Fibroblast of lung (primary cell): ENCODE measurements at regions not wholly inside any gene's neighbourhood (a gene's known extent, or its start where the extent isn't known, plus 50 kb on each side); places are given as distances from the start of the nearest gene placed in this dataset.
"Not testable (repeated sequence)": the region's sequence is repeated elsewhere in the genome, so short reads cannot be mapped to it uniquely, and the experiment has no call there.

Experiments used
- DNase-seq, 2 donors: peaks; one replicate each; pipeline versions ENCODE4 v3.0.0 to v3.0.0-alpha.2; 2010; ENCODE audit warnings: low read depth in 2 of 2
- H2AFZ ChIP-seq: 2 replicates; pipeline ENCODE4 v1.5.1; 2012; ENCODE audit warnings: low read length, control low read depth, inconsistent platforms
- H3K27ac ChIP-seq: 2 replicates; pipeline ENCODE4 v1.5.1; 2011; ENCODE audit warnings: low read length, control low read depth; ENCODE audit not compliant: insufficient read depth
- H3K27me3 ChIP-seq: 2 replicates; pipeline ENCODE4 v1.5.1; 2011; ENCODE audit warnings: mild to moderate bottlenecking, low read length; ENCODE audit not compliant: control insufficient read depth, insufficient read depth
- H3K36me3 ChIP-seq: 2 replicates; pipeline ENCODE4 v1.5.1; 2011; ENCODE audit warnings: low read length; ENCODE audit not compliant: control insufficient read depth, insufficient read depth
- H3K4me1 ChIP-seq: 2 replicates; pipeline ENCODE4 v1.5.1; 2011; ENCODE audit warnings: low read length; ENCODE audit not compliant: control insufficient read depth, insufficient read depth; ENCODE audit errors: extremely low read depth
- H3K4me2 ChIP-seq: 2 replicates; pipeline ENCODE4 v1.5.1; 2011; ENCODE audit warnings: low read length, control low read depth; ENCODE audit not compliant: insufficient read depth; ENCODE audit errors: extremely low read depth
- H3K4me3 ChIP-seq, 4 experiments: fragments of 200-600 bp in 1 of 4; sonication (generic) in 1 of 4; replicated peaks in 1 of 4; 2 replicates each; pipeline ENCODE4 v1.5.1; 2011 to 2016; ENCODE audit warnings: low read length in 4 of 4, low read depth in 3 of 4, mild to moderate bottlenecking in 3 of 4, control low read depth in 2 of 4, inconsistent platforms in 1 of 4, mixed read lengths in 1 of 4; ENCODE audit not compliant: insufficient read depth in 1 of 4; ENCODE audit errors: control extremely low read depth in 1 of 4
- H3K79me2 ChIP-seq: 2 replicates; pipeline ENCODE4 v1.5.1; 2012; ENCODE audit warnings: mild to moderate bottlenecking, low read length, inconsistent platforms; ENCODE audit not compliant: control insufficient read depth, insufficient read depth
- H3K9ac ChIP-seq: 2 replicates; pipeline ENCODE4 v1.5.1; 2011; ENCODE audit warnings: mild to moderate bottlenecking, low read length, control low read depth; ENCODE audit not compliant: insufficient read depth
- H3K9me3 ChIP-seq: 2 replicates; pipeline ENCODE4 v1.5.1; 2012; ENCODE audit warnings: low read depth, low read length; ENCODE audit not compliant: control insufficient read depth, insufficient read depth
- H4K20me1 ChIP-seq: 2 replicates; pipeline ENCODE4 v1.5.1; 2011; ENCODE audit warnings: low read length; ENCODE audit not compliant: control insufficient read depth, insufficient read depth; ENCODE audit errors: extremely low read depth
- EZH2 ChIP-seq: IDR thresholded peaks from 2 replicates; pipeline ENCODE4 v1.5.1; 2012; ENCODE audit warnings: low read length, control low read depth, mild to moderate bottlenecking; ENCODE audit errors: missing control alignments
- TF ChIP-seq, protein P1 (sequence below), 2 donors: IDR thresholded peaks in 1 of 2; conservative IDR thresholded peaks in 1 of 2; 1 replicate in 1 of 2; 2 replicates in 1 of 2; pipeline ENCODE4 v1.5.1; 2011 to 2012; ENCODE audit warnings: low read length in 2 of 2, control low read depth in 1 of 2, inconsistent platforms in 1 of 2, low read depth in 1 of 2, mild to moderate bottlenecking in 1 of 2

DNA sequence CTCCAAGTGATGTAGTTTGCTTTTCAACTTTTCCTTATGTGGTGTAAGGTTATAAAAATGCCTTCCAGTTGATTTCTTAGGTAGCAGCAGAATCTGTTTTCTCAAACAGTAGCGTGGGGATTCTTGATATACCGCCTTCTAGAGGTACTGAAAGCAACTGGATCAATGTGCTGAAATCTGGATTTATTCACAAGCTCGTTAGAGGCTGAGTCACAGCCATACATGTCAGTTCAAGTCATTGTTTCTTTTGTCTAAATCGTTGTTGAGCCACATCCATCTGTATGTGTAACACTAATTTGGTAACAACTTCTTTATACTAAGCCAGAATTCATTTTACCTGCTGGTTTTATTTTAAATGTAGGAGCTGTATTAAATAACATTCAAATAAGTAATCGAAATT lies 200.0 kb upstream of the MAD2L1 start:
- no peaks in the 10 kb centered on the region for H3K9me3 ChIP-seq
- H3K36me3 ChIP-seq = no peaks in the 10 kb centered on the region
- TF ChIP-seq, protein P1, sequence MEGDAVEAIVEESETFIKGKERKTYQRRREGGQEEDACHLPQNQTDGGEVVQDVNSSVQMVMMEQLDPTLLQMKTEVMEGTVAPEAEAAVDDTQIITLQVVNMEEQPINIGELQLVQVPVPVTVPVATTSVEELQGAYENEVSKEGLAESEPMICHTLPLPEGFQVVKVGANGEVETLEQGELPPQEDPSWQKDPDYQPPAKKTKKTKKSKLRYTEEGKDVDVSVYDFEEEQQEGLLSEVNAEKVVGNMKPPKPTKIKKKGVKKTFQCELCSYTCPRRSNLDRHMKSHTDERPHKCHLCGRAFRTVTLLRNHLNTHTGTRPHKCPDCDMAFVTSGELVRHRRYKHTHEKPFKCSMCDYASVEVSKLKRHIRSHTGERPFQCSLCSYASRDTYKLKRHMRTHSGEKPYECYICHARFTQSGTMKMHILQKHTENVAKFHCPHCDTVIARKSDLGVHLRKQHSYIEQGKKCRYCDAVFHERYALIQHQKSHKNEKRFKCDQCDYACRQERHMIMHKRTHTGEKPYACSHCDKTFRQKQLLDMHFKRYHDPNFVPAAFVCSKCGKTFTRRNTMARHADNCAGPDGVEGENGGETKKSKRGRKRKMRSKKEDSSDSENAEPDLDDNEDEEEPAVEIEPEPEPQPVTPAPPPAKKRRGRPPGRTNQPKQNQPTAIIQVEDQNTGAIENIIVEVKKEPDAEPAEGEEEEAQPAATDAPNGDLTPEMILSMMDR (conservative IDR thresholded peaks at IDR 0.05 in 1 of 2, IDR thresholded peaks at IDR 0.05 in 1 of 2; ENCODE audit: low read depth in 1 of 2, low read length in 2 of 2) = no peak
- TF ChIP-seq EZH2 = no peak
- H3K79me2 ChIP-seq = no peaks in the 10 kb centered on the region
- H3K27me3 ChIP-seq = no peaks in the 10 kb centered on the region
- no peak overlapping the region for H3K9ac ChIP-seq
- no peaks in the 10 kb centered on the region for H3K4me1 ChIP-seq
- H3K27ac ChIP-seq = no peak overlapping the region
- no peak overlapping the region for H2AFZ ChIP-seq
- no peak for DNase-seq
- no peak overlapping the region for H3K4me2 ChIP-seq
- no peak overlapping the region for H3K4me3 ChIP-seq
- no peaks in the 10 kb centered on the region for H4K20me1 ChIP-seq

DNA sequence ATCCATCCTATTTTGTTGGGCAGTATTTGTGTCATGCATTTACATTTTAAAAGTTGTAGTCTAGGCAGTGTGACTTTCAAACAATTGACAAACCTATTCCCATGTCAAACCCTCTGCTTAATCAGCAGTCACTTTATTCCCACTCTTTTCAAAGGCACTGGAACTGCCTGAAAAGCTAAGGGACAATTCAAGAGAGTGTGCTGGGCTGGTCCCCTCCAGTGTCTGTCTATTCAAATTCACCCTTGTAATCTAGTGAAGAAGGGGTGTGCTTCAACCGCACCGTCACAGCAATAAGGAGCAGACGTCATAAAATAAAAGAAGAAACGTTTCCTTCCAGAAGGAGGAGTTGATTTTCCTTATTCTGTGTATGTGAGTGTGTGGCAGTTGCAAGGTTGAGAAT lies 197.0 kb upstream of the MAD2L1 start:
- H3K36me3 ChIP-seq = no peaks in the 10 kb centered on the region
- no peak overlapping the region for H3K4me3 ChIP-seq
- H3K79me2 ChIP-seq = no peaks in the 10 kb centered on the region
- no peak for TF ChIP-seq EZH2
- TF ChIP-seq, protein P1 (conservative IDR thresholded peaks at IDR 0.05 in 1 of 2, IDR thresholded peaks at IDR 0.05 in 1 of 2; ENCODE audit: low read depth in 1 of 2, low read length in 2 of 2) = no peak
- H3K27me3 ChIP-seq = no peaks in the 10 kb centered on the region
- no peak overlapping the region for H2AFZ ChIP-seq
- H4K20me1 ChIP-seq = no peaks in the 10 kb centered on the region
- H3K4me1 ChIP-seq = no peaks in the 10 kb centered on the region
- no peak overlapping the region for H3K4me2 ChIP-seq
- H3K27ac ChIP-seq = no peak overlapping the region
- no peaks in the 10 kb centered on the region for H3K9me3 ChIP-seq
- no peak overlapping the region for H3K9ac ChIP-seq
- DNase-seq = no peak

DNA sequence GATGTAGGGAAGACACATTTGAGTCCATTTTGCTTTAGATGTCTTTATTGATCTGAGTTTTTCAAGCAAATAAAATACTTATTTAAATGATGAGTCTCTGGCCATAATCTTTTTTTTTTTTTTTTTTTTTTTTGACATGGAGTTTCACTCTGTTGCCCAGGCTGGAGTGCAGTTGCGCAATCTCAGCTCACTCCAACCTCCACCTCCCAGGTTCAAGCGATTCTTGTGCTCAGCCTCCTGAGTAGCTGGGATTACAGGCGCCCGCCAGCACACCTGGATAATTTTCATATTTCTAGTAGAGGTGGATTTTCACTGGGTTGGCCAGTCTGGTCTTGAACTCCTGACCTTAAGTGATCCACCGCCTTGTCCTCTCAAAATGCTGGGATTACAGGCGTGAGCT lies 194.5 kb upstream of the MAD2L1 start:
- Histone ChIP-seq H3K9me3 (no peaks in the 10 kb centered on the region), H3K79me2 (no peaks in the 10 kb centered on the region), H3K4me1 (no peaks in the 10 kb centered on the region), H3K27me3 (no peaks in the 10 kb centered on the region), H3K9ac (no peak overlapping the region), H2AFZ (no peak overlapping the region), H3K4me2 (no peak overlapping the region), H3K36me3 (no peaks in the 10 kb centered on the region), H4K20me1 (no peaks in the 10 kb centered on the region), H3K4me3 (no peak overlapping the region), H3K27ac (no peak overlapping the region)
- TF ChIP-seq, protein P1 (conservative IDR thresholded peaks at IDR 0.05 in 1 of 2, IDR thresholded peaks at IDR 0.05 in 1 of 2; ENCODE audit: low read depth in 1 of 2, low read length in 2 of 2) = no peak
- TF ChIP-seq EZH2 = no peak
- DNase-seq = no peak

DNA sequence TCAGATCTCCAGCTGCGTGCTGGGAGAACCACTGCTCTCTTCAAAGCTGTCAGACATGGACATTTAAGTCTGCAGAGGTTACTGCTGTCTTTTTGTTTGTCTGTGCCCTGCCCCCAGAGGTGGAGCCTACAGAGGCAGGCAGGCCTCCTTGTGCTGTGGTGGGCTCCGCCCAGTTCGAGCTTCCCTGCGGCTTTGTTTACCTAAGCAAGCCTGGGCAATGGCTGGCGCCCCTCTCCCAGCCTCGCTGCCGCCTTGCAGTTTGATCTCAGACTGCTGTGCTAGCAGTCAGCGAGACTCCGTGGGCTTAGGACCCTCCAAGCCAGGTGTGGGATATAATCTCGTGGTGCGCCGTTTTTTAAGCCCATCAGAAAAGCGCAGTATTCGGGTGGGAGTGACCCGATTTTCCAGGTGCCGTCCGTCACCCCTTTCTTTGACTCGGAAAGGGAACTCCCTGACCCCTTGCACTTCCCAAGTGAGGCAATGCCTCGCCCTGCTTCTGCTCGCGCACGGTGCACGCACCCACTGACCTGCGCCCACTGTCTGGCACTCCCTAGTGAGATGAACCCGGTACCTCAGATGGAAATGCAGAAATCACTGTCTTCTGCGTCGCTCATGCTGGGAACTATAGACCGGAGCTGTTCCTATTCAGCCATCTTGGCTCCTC lies 189.6 kb upstream of the MAD2L1 start:
- H3K4me1 ChIP-seq, DNase-seq, H3K27me3 ChIP-seq, H3K4me2 ChIP-seq, H3K36me3 ChIP-seq, H3K9me3 ChIP-seq, H4K20me1 ChIP-seq, H3K4me3 ChIP-seq, H3K9ac ChIP-seq, H3K79me2 ChIP-seq, H3K27ac ChIP-seq, H2AFZ ChIP-seq: not testable (repeated sequence)
